ENCODE measurements at regions not wholly inside any gene's neighbourhood (a gene's known extent, or its start where the extent isn't known, plus 50 kb on each side); places are given as distances from the start of the nearest gene placed in this dataset.

DNA sequence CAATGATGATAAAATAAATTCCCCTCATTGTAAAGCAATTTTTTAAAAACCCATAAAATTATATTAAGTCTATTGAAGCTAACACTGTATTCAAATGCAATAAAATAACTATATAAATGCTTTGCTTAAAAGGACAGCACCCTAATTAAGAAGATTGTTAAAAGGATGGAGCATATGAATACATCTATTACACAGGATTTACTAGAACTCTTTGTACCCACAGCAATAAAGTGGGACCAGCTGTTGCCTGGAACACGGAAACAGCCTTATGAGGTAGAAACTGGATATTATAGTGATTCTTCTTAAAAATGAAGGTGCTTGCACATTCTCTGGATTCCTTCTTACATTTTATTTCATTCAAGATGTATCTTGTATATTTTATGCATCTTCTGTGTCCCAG, 298.7 kb upstream of the KLF3 start:
- Histone ChIP-seq H3K36me3 (replicated peaks; ENCODE audit: low read depth, low read length) (no peaks in the 10 kb centered on the region), H4K20me1 (ENCODE audit: insufficient read depth, low read length) (no peaks in the 10 kb centered on the region), H3K27me3 (ENCODE audit: low read depth, low read length) (peaks cover 28% of the 10 kb centered on the region), H3K27ac (ENCODE audit: low read length) (no peak overlapping the region), H3K9ac (ENCODE audit: low read length) (no peak overlapping the region), H3K9me3 (ENCODE audit: insufficient read depth, low read length) (no peaks in the 10 kb centered on the region), H3K79me2 (ENCODE audit: low read length) (no peaks in the 10 kb centered on the region), H2AFZ (ENCODE audit: low read depth, low read length) (no peak overlapping the region), H3K4me3 (ENCODE audit: low read length) (no peak overlapping the region), H3K4me1 (ENCODE audit: low read length) (no peaks in the 10 kb centered on the region), H3K4me2 (ENCODE audit: low read length) (no peak overlapping the region)
- TF ChIP-seq EZH2phosphoT487 (IDR thresholded peaks at IDR 0.05; ENCODE audit: low read depth) = no peak
- no peak for TF ChIP-seq CTCF (IDR thresholded peaks at IDR 0.05; ENCODE audit: low read depth, low read length)

GRCh38 chr4:38365748-38366310, 298.2 kb upstream of the KLF3 start:
- Histone ChIP-seq H3K27me3 (ENCODE audit: low read depth, low read length) (peaks cover 28% of the 10 kb centered on the region), H3K9me3 (ENCODE audit: insufficient read depth, low read length) (no peaks in the 10 kb centered on the region), H3K9ac (ENCODE audit: low read length) (no peak overlapping the region), H3K4me1 (ENCODE audit: low read length) (no peaks in the 10 kb centered on the region), H4K20me1 (ENCODE audit: insufficient read depth, low read length) (no peaks in the 10 kb centered on the region), H3K4me3 (ENCODE audit: low read length) (no peak overlapping the region), H3K27ac (ENCODE audit: low read length) (no peak overlapping the region), H3K79me2 (ENCODE audit: low read length) (no peaks in the 10 kb centered on the region), H2AFZ (ENCODE audit: low read depth, low read length) (no peak overlapping the region), H3K4me2 (ENCODE audit: low read length) (no peak overlapping the region), H3K36me3 (replicated peaks; ENCODE audit: low read depth, low read length) (no peaks in the 10 kb centered on the region)
- TF ChIP-seq CTCF (IDR thresholded peaks at IDR 0.05; ENCODE audit: low read depth, low read length) (no peak), EZH2phosphoT487 (IDR thresholded peaks at IDR 0.05; ENCODE audit: low read depth) (no peak)

GRCh38 chr4:38366456-38366855, 297.5 kb upstream of the KLF3 start:
- Histone ChIP-seq H3K4me2 (ENCODE audit: low read length) (no peak overlapping the region), H2AFZ (ENCODE audit: low read depth, low read length) (no peak overlapping the region), H3K79me2 (ENCODE audit: low read length) (no peaks in the 10 kb centered on the region), H3K27me3 (ENCODE audit: low read depth, low read length) (peaks cover 28% of the 10 kb centered on the region), H3K4me3 (ENCODE audit: low read length) (no peak overlapping the region), H3K4me1 (ENCODE audit: low read length) (no peaks in the 10 kb centered on the region), H4K20me1 (ENCODE audit: insufficient read depth, low read length) (no peaks in the 10 kb centered on the region), H3K9me3 (ENCODE audit: insufficient read depth, low read length) (no peaks in the 10 kb centered on the region), H3K27ac (ENCODE audit: low read length) (no peak overlapping the region), H3K36me3 (replicated peaks; ENCODE audit: low read depth, low read length) (no peaks in the 10 kb centered on the region), H3K9ac (ENCODE audit: low read length) (no peak overlapping the region)
- no peak for TF ChIP-seq CTCF (IDR thresholded peaks at IDR 0.05; ENCODE audit: low read depth, low read length)
- no peak for TF ChIP-seq EZH2phosphoT487 (IDR thresholded peaks at IDR 0.05; ENCODE audit: low read depth)

DNA sequence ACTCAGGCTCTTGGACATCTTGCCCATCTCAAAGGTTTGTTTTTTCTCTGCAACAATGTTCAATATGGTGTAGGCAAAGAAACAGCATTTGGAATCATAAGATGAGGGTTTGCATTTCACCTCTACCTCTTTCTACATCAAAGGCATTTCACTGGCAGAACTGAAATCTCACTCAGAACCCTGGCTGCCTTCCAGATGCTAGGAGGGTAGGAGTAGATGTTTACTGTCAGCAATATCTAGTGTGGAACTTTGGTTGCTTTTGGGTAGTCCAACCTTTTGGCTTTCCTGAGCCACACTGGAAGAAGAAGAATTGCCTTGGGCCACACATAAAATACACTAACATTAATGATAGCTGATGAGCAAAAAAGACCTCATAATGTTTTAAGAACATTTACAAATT, 297.0 kb upstream of the KLF3 start:
- Histone ChIP-seq H3K4me3 (ENCODE audit: low read length) (no peak overlapping the region), H3K9me3 (ENCODE audit: insufficient read depth, low read length) (no peaks in the 10 kb centered on the region), H3K36me3 (replicated peaks; ENCODE audit: low read depth, low read length) (no peaks in the 10 kb centered on the region), H3K4me1 (ENCODE audit: low read length) (no peaks in the 10 kb centered on the region), H2AFZ (ENCODE audit: low read depth, low read length) (no peak overlapping the region), H3K9ac (ENCODE audit: low read length) (no peak overlapping the region), H3K79me2 (ENCODE audit: low read length) (no peaks in the 10 kb centered on the region), H4K20me1 (ENCODE audit: insufficient read depth, low read length) (no peaks in the 10 kb centered on the region), H3K27me3 (ENCODE audit: low read depth, low read length) (peaks cover 28% of the 10 kb centered on the region), H3K4me2 (ENCODE audit: low read length) (no peak overlapping the region), H3K27ac (ENCODE audit: low read length) (no peak overlapping the region)
- TF ChIP-seq CTCF (IDR thresholded peaks at IDR 0.05; ENCODE audit: low read depth, low read length) (no peak), EZH2phosphoT487 (IDR thresholded peaks at IDR 0.05; ENCODE audit: low read depth) (no peak)
